ENCODE measurements at regions not wholly inside any gene's neighbourhood (a gene's known extent, or its start where the extent isn't known, plus 50 kb on each side); places are given as distances from the start of the nearest gene placed in this dataset.

GRCh38 chr16:6852643-6853225 lies 479.9 kb upstream of the RBFOX1 start:
- TF ChIP-seq, protein P1, sequence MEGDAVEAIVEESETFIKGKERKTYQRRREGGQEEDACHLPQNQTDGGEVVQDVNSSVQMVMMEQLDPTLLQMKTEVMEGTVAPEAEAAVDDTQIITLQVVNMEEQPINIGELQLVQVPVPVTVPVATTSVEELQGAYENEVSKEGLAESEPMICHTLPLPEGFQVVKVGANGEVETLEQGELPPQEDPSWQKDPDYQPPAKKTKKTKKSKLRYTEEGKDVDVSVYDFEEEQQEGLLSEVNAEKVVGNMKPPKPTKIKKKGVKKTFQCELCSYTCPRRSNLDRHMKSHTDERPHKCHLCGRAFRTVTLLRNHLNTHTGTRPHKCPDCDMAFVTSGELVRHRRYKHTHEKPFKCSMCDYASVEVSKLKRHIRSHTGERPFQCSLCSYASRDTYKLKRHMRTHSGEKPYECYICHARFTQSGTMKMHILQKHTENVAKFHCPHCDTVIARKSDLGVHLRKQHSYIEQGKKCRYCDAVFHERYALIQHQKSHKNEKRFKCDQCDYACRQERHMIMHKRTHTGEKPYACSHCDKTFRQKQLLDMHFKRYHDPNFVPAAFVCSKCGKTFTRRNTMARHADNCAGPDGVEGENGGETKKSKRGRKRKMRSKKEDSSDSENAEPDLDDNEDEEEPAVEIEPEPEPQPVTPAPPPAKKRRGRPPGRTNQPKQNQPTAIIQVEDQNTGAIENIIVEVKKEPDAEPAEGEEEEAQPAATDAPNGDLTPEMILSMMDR (IDR thresholded peaks at IDR 0.05; ENCODE audit: control extremely low read depth, extremely low read depth, low read depth, missing control alignments) = no peak
- ChIA-PET POLR2A (no interaction called here), CTCF (interaction anchor here (1.1 kb wide), 1 partner anchor 13 kb away, joined by 3 read pairs; no protein-coding TSS in a partner anchor)
- no peak for DNase-seq (ENCODE audit: extremely low spot score)

- ChIA-PET CTCF (no interaction called here), POLR2A (no interaction called here)
- DNase-seq (ENCODE audit: extremely low spot score) = no peak
- TF ChIP-seq, protein P1 (IDR thresholded peaks at IDR 0.05; ENCODE audit: control extremely low read depth, extremely low read depth, low read depth, missing control alignments) = no peak
These were observed 486.2 kb upstream of the RBFOX1 start for GRCh38 chr16:6846452-6846851.

GRCh38 chr16:6841392-6841791 lies 491.3 kb upstream of the RBFOX1 start:
- POLR2A ChIA-PET = no interaction called here
- CTCF ChIA-PET = no interaction called here
- TF ChIP-seq, protein P1 (IDR thresholded peaks at IDR 0.05; ENCODE audit: control extremely low read depth, extremely low read depth, low read depth, missing control alignments) = no peak
- no peak for DNase-seq (ENCODE audit: extremely low spot score)

DNA sequence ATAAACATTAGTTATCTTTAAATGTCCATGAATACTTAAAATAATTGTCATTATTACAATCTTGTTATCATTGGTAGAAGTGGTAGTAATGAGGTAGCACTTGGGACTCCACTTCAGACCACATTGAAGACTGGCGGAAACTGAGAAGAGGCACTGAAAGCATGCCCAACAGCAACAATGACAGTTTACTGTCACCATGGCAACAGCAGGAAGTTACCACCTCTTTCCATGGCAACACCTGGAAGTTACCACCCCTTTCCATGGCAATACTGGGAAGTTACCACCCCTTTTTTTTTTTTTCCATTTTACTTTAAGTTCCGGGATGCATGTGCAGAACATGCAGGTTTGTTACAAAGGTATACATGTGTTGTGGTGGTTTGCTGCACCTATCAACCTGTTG lies 494.9 kb upstream of the RBFOX1 start:
- CTCF ChIA-PET = no interaction called here
- POLR2A ChIA-PET = no interaction called here
- TF ChIP-seq, protein P1 (IDR thresholded peaks at IDR 0.05; ENCODE audit: control extremely low read depth, extremely low read depth, low read depth, missing control alignments) = no peak
- no peak for DNase-seq (ENCODE audit: extremely low spot score)

DNA sequence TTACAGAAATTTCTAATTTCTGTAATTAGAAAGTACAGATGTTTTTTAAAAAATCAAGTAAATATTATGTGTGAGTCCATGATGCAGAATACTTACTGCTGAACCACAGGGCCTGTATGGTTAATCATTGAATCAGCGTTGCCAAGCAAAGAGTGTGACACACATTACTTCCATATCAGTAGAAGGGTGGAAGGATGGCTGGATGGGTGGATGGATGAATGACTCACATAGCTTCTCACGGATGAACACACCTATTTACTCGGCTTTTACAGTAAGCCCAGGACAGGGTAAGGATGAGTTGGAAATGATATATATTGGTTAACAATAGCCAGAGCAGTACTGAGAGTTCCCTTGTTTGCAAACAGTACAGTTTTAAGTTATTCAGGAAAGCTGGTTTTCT lies 495.9 kb upstream of the RBFOX1 start:
- TF ChIP-seq, protein P1 (IDR thresholded peaks at IDR 0.05; ENCODE audit: control extremely low read depth, extremely low read depth, low read depth, missing control alignments) = no peak
- no peak for DNase-seq (ENCODE audit: extremely low spot score)
- POLR2A ChIA-PET = no interaction called here
- CTCF ChIA-PET = no interaction called here

DNA sequence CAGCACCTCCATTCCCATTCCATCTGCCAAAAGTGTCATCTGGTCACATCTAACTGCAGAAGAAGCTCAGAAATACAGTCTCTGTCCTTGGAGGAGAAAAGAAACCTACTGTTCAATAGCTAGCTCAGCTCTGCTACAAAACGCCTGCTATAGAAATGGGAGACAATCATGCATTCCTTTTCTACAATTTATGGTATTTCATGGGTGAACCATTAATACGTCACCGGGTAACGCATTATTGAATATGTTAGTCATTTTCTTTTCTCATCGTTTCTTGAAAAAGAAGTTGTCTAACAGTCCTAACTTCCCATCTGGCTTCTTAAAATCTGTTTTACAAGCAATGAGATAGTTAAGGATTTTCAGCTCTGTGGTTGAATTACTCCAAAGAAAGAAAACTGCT lies 496.7 kb upstream of the RBFOX1 start:
- TF ChIP-seq, protein P1 (IDR thresholded peaks at IDR 0.05; ENCODE audit: control extremely low read depth, extremely low read depth, low read depth, missing control alignments) = no peak
- DNase-seq (ENCODE audit: extremely low spot score) = no peak
- ChIA-PET CTCF (no interaction called here), POLR2A (no interaction called here)

DNA sequence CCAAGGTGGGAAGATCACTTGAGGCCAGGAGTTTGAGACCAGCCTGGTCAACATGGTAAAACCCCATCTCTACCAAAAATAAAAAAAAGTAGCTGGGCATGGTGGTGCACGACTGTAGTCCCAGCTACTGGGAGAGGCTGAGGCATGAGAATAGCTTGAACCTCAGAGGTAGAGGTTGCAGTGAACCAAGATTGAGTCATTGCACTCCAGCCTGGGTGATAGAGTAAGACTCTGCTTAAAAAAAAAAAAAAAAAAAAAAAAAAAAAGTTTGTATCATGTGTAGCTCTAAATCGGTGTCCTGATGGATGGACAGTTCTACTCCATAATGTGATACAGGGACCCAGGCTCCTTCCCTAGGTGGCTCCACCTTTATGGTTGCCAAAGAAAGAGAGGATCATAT lies 497.1 kb upstream of the RBFOX1 start:
- TF ChIP-seq, protein P1 (IDR thresholded peaks at IDR 0.05; ENCODE audit: control extremely low read depth, extremely low read depth, low read depth, missing control alignments) = no peak
- ChIA-PET POLR2A (no interaction called here), CTCF (no interaction called here)
- DNase-seq (ENCODE audit: extremely low spot score) = no peak
